RWPE1 (cell line): ENCODE measurements at regions not wholly inside any gene's neighbourhood (a gene's known extent, or its start where the extent isn't known, plus 50 kb on each side); places are given as distances from the start of the nearest gene placed in this dataset.

Experiments used
- CTCF ChIA-PET: fragments of 350-600 bp; sonication (Branson Sonifier 250); formaldehyde crosslinking; extraction: SDS; loops from one replicate; lab custom pipeline; 2021; lab: Yijun Ruan, JAX
- POLR2A ChIA-PET: fragments of 400-600 bp; formaldehyde crosslinking; extraction: SDS; loops from one replicate; lab custom pipeline; 2020; ENCODE audit warnings: antibody characterized with exemption; ENCODE audit not compliant: low non-redundant PET; lab: Yijun Ruan, JAX
- DNase-seq: peaks from one replicate; pipeline ENCODE4 v3.0.0; 2012; ENCODE audit warnings: low spot score
- H3K27ac ChIP-seq: fragments of 450-650 bp; 2 replicates; pipeline ENCODE4 v1.5.1; 2017
- TF ChIP-seq, protein P1 (sequence below): fragments of 450-650 bp; conservative IDR thresholded peaks from 2 replicates; pipeline ENCODE4 v1.5.1; 2017; ENCODE audit warnings: low read depth, mild to moderate bottlenecking

DNA sequence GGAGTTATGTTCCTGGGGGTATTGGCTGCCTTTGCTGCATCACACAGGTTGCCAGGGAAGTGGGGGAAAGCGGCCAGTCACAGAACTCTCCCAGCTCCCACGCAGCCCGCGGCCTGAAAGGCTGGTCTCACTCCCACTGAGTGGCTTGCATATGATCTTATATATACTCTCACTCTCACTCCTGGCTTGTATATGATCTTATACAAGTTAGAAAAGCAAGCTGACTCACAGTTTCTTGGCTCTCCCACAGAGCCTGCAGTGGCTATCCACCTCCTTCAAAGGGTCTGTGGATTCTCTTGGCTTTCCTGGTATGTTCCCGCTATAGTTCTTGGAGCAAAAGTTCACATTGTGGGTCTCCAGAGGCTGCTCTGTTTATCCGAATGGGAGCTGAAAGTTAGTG is 833.5 kb upstream of the GALNTL6 start:
- TF ChIP-seq, protein P1, sequence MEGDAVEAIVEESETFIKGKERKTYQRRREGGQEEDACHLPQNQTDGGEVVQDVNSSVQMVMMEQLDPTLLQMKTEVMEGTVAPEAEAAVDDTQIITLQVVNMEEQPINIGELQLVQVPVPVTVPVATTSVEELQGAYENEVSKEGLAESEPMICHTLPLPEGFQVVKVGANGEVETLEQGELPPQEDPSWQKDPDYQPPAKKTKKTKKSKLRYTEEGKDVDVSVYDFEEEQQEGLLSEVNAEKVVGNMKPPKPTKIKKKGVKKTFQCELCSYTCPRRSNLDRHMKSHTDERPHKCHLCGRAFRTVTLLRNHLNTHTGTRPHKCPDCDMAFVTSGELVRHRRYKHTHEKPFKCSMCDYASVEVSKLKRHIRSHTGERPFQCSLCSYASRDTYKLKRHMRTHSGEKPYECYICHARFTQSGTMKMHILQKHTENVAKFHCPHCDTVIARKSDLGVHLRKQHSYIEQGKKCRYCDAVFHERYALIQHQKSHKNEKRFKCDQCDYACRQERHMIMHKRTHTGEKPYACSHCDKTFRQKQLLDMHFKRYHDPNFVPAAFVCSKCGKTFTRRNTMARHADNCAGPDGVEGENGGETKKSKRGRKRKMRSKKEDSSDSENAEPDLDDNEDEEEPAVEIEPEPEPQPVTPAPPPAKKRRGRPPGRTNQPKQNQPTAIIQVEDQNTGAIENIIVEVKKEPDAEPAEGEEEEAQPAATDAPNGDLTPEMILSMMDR = no peak
- POLR2A ChIA-PET = no interaction called here
- DNase-seq = no peak
- no peak overlapping the region for H3K27ac ChIP-seq
- CTCF ChIA-PET = no interaction called here

DNA sequence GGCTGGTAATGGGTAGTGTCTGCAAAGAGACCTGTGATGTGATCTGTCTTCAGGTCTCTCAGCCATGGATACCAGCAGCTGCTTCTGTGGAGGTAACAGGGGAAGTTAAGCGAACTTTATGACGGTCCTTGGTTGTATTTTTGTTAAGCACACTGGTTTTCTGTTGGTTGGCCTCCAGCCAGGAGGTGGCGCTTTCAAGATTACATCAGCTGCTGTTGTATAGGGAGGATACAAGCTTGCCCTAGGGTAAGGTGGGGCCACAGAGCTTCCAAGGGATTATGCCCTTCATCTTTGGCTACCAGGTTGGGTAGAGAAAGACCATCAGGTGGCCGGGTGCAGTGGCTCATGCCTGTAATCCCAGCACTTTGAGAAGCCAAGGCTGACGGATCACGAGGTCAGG is 834.2 kb upstream of the GALNTL6 start:
- POLR2A ChIA-PET = no interaction called here
- no peak overlapping the region for H3K27ac ChIP-seq
- CTCF ChIA-PET = interaction anchor here (0.5 to 0.7 kb wide), 2 partner anchors 12 to 40 kb away, joined by 3 read pairs; no protein-coding TSS in a partner anchor
- no peak for DNase-seq
- TF ChIP-seq, protein P1 = no peak

DNA sequence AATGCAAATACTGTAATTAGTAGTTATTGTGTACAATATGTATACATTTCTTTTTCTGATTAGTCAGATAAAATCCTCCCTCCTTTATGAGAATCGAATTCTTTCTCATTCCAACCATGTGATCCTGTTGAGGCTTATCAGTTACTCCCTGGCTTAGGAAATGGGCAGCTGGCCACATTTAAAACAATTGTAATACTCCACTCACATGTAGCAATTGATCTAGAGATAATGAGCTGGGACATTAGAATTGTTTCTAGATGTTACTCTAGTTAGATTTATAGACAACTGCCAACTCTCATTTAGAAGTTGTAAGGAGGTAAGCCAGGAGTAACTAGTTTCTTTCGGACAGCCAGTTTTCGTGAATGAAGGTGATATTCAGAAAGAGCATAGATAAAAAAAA is 859.3 kb upstream of the AADAT start:
- DNase-seq = no peak
- ChIA-PET CTCF (interaction anchor here (0.5 to 1.2 kb wide), 2 partner anchors 12 to 18 kb away, joined by 3 to 6 read pairs; no protein-coding TSS in a partner anchor), POLR2A (no interaction called here)
- TF ChIP-seq, protein P1 = no peak
- H3K27ac ChIP-seq = no peak overlapping the region

DNA sequence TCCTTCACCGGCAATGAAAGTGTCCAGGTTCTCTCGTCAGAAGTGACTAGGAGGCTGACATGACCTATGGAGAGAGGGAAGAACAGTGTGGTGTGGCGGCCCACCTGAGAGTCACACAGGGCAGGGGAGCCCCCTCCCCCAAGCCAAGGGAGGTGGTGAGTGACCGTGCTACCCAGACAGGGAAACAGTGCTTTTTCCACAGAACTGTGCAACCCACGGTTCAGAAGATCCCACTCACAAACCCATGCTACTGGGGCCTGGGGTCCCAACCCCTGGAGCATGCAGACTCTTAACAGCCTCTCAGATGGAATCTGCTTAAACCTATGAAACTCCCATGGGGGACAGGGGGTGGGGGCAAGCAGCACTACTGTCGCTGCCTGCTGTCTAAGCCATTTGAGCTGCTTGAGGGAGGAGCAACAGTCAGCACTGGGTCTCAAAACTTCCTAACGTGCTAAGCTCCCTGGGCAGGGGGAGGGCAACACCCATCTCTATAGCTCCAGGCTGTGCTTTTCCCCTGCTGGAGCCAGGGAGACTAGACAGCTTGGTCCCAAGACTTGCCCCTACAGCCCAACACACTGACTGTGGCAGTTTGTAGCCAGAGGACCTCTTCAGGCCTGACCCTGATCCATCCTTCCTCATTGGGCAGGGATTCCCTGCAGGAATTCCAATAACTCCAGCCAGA is 850.4 kb upstream of the AADAT start:
- ChIA-PET POLR2A (no interaction called here), CTCF (no interaction called here)
- H3K27ac ChIP-seq = no peak overlapping the region
- DNase-seq = no peak
- TF ChIP-seq, protein P1 = no peak

DNA sequence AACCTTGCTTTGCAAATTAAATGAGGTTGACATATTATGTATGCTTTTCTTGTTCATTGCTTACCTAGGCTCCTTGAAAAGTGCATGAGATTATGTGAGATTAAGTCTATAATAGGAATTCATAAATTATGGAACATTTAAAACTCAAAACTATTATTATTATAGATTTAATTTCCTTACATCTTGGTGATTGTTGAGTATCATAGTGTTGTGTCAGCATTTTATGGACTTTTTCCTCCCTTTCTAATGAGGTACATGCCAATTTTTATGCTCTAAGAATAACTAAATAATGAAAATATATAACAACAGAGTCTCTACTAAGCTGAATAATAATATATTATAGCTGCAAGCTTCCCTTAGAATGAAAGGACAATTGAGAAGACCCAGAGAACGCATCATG is 848.8 kb upstream of the AADAT start:
- no peak overlapping the region for H3K27ac ChIP-seq
- DNase-seq = no peak
- ChIA-PET POLR2A (no interaction called here), CTCF (interaction anchor here (0.7 kb wide), 1 partner anchor 41 kb away, joined by 3 read pairs; no protein-coding TSS in a partner anchor)
- TF ChIP-seq, protein P1 = no peak

DNA sequence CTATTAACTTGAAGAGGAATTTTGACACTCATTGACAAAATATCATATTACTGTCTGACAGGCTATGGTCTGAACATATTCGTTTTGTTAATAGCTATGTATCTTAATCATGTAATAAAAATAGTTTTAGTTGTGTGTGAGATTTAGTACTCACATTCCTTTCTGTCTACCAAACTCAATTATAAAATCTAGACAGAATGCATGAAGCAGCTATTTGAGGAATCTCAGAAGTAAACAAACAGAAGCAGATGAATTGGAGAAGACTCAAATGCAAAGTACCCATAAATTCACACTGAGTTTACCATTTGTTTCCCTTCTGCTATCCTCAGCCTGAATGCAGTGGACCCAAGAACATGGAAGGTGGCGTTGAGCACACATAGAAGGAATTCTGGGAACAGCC is 841.6 kb upstream of the AADAT start:
- no peak for DNase-seq
- POLR2A ChIA-PET = no interaction called here
- CTCF ChIA-PET = interaction anchor here (0.6 to 0.7 kb wide), 2 partner anchors 18 to 268 kb away, joined by 6 read pairs; no protein-coding TSS in a partner anchor
- TF ChIP-seq, protein P1 = no peak
- H3K27ac ChIP-seq = no peak overlapping the region
